B cell (primary cell): ENCODE measurements at regions not wholly inside any gene's neighbourhood (a gene's known extent, or its start where the extent isn't known, plus 50 kb on each side); places are given as distances from the start of the nearest gene placed in this dataset.

Experiments
- ATAC-seq: fragments of 200-7000 bp; cut with Tn5 transposase; one replicate; pipeline ENCODE4 v1.10.0; 2021; ENCODE audit warnings: low read depth, mild to moderate bottlenecking, moderate number of reproducible peaks, moderate library complexity
- CTCF ChIA-PET: fragments of 350-600 bp; sonication (Branson Sonifier 250); formaldehyde crosslinking; loops from one replicate; lab custom pipeline; 2021; ENCODE audit warnings: antibody characterized with exemption, inconsistent platforms; lab: Charles Lee
- POLR2A ChIA-PET: fragments of 350-600 bp; sonication (Branson Sonifier 250); formaldehyde crosslinking; loops from one replicate; lab custom pipeline; 2021; ENCODE audit warnings: antibody characterized with exemption; lab: Charles Lee
- DNase-seq: peaks from one replicate; pipeline ENCODE4 v3.0.0; 2013
- H2AFZ ChIP-seq: 2 replicates; pipeline ENCODE4 v1.6.1; 2012; ENCODE audit warnings: mild to moderate bottlenecking, low read depth, low read length; ENCODE audit not compliant: insufficient read depth, poor library complexity, severe bottlenecking
- H3K27ac ChIP-seq, 2 donors: 1 replicate in 1 of 2; 2 replicates in 1 of 2; pipeline ENCODE4 v1.5.1; 2012 to 2013; ENCODE audit warnings: low read length in 2 of 2, mild to moderate bottlenecking in 2 of 2, moderate library complexity in 1 of 2
- H3K27me3 ChIP-seq, 4 experiments: fragments of 200-600 bp in 1 of 4; sonication (generic) in 1 of 4; replicated peaks in 1 of 4; 1 replicate in 2 of 4; 2 replicates in 2 of 4; pipeline versions ENCODE4 v1.6.1 to v1.7.0; 2013 to 2016; ENCODE audit warnings: low read length in 3 of 4, mild to moderate bottlenecking in 2 of 4, mixed read lengths in 1 of 4, moderate library complexity in 1 of 4; ENCODE audit not compliant: insufficient read depth in 4 of 4, control insufficient read depth in 3 of 4; ENCODE audit errors: control extremely low read depth in 1 of 4
- H3K36me3 ChIP-seq, 2 experiments: replicated peaks in 1 of 2; 1 replicate in 1 of 2; 2 replicates in 1 of 2; pipeline versions ENCODE4 v1.6.1 to v1.7.1; 2013; ENCODE audit warnings: low read length in 1 of 2; ENCODE audit not compliant: insufficient read depth in 2 of 2, control insufficient read depth in 1 of 2; ENCODE audit errors: control extremely low read depth in 1 of 2, extremely low read depth in 1 of 2
- H3K4me1 ChIP-seq, 2 donors: fragments of 200-600 bp in 1 of 2; sonication (generic) in 1 of 2; 1 replicate in 1 of 2; 2 replicates in 1 of 2; pipeline versions ENCODE4 v1.5.1 to v1.6.1; 2013 to 2017; ENCODE audit warnings: low read length in 2 of 2; ENCODE audit not compliant: control insufficient read depth in 2 of 2, insufficient read depth in 2 of 2
- H3K4me2 ChIP-seq: replicated peaks from 2 replicates; pipeline ENCODE3; 2012; ENCODE audit warnings: mild to moderate bottlenecking, low read depth, low read length; ENCODE audit not compliant: poor library complexity, severe bottlenecking
- H3K4me3 ChIP-seq, 5 experiments: fragments of 200-600 bp in 1 of 5; sonication (generic) in 1 of 5; 1 replicate in 3 of 5; 2 replicates in 2 of 5; pipeline versions ENCODE4 v1.5.1 to v1.7.0; 2011 to 2016; ENCODE audit warnings: low read length in 4 of 5, mild to moderate bottlenecking in 4 of 5, low read depth in 2 of 5, control low read depth in 1 of 5, moderate library complexity in 1 of 5; ENCODE audit not compliant: insufficient read depth in 1 of 5; ENCODE audit errors: control extremely low read depth in 1 of 5, extremely low read depth in 1 of 5
- H3K79me2 ChIP-seq: fragments of 200-600 bp; sonication (generic); one replicate; pipeline ENCODE4 v1.6.0; 2016; ENCODE audit warnings: low read length; ENCODE audit not compliant: control insufficient read depth, insufficient read depth
- H3K9ac ChIP-seq: fragments of 200-600 bp; sonication (generic); 2 replicates; pipeline ENCODE4 v1.6.1; 2017; ENCODE audit warnings: mild to moderate bottlenecking, low read length, moderate library complexity
- H3K9me3 ChIP-seq, 3 donors: one replicate each; pipeline versions ENCODE4 v1.6.1 to v1.7.1; 2013; ENCODE audit warnings: low read length in 2 of 3; ENCODE audit not compliant: control insufficient read depth in 2 of 3, insufficient read depth in 1 of 3; ENCODE audit errors: control extremely low read depth in 1 of 3
- H4K20me1 ChIP-seq: 2 replicates; pipeline ENCODE4 v1.6.0; 2012; ENCODE audit warnings: mild to moderate bottlenecking, low read length; ENCODE audit not compliant: insufficient read depth, control insufficient read depth, poor library complexity, severe bottlenecking
- H3K27ac Mint-ChIP-seq: one replicate; pipeline ENCODE4 v1.8.0; 2021; ENCODE audit warnings: mixed read lengths
- H3K27me3 Mint-ChIP-seq: one replicate; pipeline ENCODE4 v1.8.0; 2021; ENCODE audit warnings: mixed read lengths
- H3K4me1 Mint-ChIP-seq: one replicate; pipeline ENCODE4 v1.8.0; 2021; ENCODE audit warnings: mixed read lengths
- H3K4me3 Mint-ChIP-seq: one replicate; pipeline ENCODE4 v1.8.0; 2021; ENCODE audit warnings: mixed read lengths
- H3K9me3 Mint-ChIP-seq: one replicate; pipeline ENCODE4 v1.8.0; 2022; ENCODE audit warnings: mixed read lengths; ENCODE audit not compliant: insufficient read depth
- EZH2 ChIP-seq: IDR thresholded peaks from 2 replicates; pipeline ENCODE4 v1.6.1; 2012; ENCODE audit warnings: borderline replicate concordance, low read depth, mild to moderate bottlenecking, moderate library complexity, low read length; ENCODE audit not compliant: insufficient read depth, poor library complexity, severe bottlenecking
- WGBS: methylation state at CpG from one replicate; pipeline ENCODE4 v1.1.5; 2013; ENCODE audit warnings: missing lambda C conversion rate; ENCODE audit not compliant: insufficient coverage; 5-methylcytosine and 5-hydroxymethylcytosine counted together
- intact Hi-C: fragments of 100-400 bp; cut with micrococcal nuclease; formaldehyde crosslinking; loops from one replicate; pipeline ENCODE4 v1.10.0; 2022
- TF ChIP-seq, protein P1 (sequence below): fragments of 200-600 bp; IDR thresholded peaks from one replicate; pipeline ENCODE4 v1.8.0; 2022; ENCODE audit warnings: antibody characterized with exemption, mild to moderate bottlenecking

- no CpG with 5 or more reads among the region's 4 CpGs for WGBS
- peaks cover 31% of the 10 kb centered on the region for H3K4me1 Mint-ChIP-seq
- H3K4me3 ChIP-seq = no peak overlapping the region
These were observed 376.7 kb upstream of the ARID1B start for GRCh38 chr6:156400487-156400886.

DNA sequence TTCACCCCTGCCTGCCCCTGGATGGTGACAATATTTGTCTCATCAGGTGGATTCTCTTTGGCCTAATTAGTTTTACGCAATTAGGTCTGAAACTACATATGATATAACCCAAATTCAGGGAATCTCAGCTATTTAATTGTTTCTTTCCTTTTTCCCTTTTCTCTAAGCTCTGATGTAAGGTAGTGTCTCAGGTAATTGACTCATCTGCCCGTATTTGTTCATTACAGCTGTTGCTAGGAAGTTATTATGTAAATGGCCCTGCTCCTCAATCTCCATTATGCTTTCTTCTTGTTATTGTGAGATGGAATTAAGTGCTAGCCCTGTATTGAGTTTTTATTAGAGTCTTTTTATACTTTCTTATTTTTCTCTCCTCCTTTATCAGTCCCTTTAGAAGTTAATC, 378.2 kb upstream of the ARID1B start:
- peaks cover 45% of the 10 kb centered on the region for H3K4me1 Mint-ChIP-seq
- ChIA-PET POLR2A (no interaction called here), CTCF (no interaction called here)
- DNase-seq (no peak), ATAC-seq (no peak)
- Histone ChIP-seq H3K36me3 (no peaks in the 10 kb centered on the region), H3K27ac (no peak overlapping the region), H4K20me1 (no peaks in the 10 kb centered on the region), H3K27me3 (no peaks in the 10 kb centered on the region), H3K4me2 (no peak overlapping the region), H3K79me2 (no peaks in the 10 kb centered on the region), H3K9ac (no peak overlapping the region), H3K4me3 (no peak overlapping the region), H3K4me1 (peaks cover 48 to 49% of the 10 kb centered on the region in 2 donors), H2AFZ (no peak overlapping the region), H3K9me3 (peaks cover 0 to 8% (median 1%) of the 10 kb centered on the region in 3 donors)
- peaks cover 6% of the 10 kb centered on the region for H3K27me3 Mint-ChIP-seq
- H3K9me3 Mint-ChIP-seq = peaks cover 7% of the 10 kb centered on the region
- WGBS = no CpG with 5 or more reads among the region's 2 CpGs
- no peak overlapping the region for H3K27ac Mint-ChIP-seq
- TF ChIP-seq, protein P1, sequence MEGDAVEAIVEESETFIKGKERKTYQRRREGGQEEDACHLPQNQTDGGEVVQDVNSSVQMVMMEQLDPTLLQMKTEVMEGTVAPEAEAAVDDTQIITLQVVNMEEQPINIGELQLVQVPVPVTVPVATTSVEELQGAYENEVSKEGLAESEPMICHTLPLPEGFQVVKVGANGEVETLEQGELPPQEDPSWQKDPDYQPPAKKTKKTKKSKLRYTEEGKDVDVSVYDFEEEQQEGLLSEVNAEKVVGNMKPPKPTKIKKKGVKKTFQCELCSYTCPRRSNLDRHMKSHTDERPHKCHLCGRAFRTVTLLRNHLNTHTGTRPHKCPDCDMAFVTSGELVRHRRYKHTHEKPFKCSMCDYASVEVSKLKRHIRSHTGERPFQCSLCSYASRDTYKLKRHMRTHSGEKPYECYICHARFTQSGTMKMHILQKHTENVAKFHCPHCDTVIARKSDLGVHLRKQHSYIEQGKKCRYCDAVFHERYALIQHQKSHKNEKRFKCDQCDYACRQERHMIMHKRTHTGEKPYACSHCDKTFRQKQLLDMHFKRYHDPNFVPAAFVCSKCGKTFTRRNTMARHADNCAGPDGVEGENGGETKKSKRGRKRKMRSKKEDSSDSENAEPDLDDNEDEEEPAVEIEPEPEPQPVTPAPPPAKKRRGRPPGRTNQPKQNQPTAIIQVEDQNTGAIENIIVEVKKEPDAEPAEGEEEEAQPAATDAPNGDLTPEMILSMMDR = no peak
- TF ChIP-seq EZH2 = no peak
- no peak overlapping the region for H3K4me3 Mint-ChIP-seq
- intact Hi-C loops = loop anchor here (5.0 kb wide), 2 partner anchors 122 to 383 kb away; no protein-coding TSS in a partner anchor

More at GRCh38 chr6:156400487-156400886, 376.7 kb upstream of the ARID1B start:
- Histone ChIP-seq H3K4me2 (no peak overlapping the region), H3K4me1 (peaks cover 33 to 34% of the 10 kb centered on the region in 2 donors), H3K36me3 (no peaks in the 10 kb centered on the region), H4K20me1 (no peaks in the 10 kb centered on the region), H3K27ac (no peak overlapping the region), H3K79me2 (no peaks in the 10 kb centered on the region), H3K9ac (no peak overlapping the region), H3K9me3 (peaks cover 0 to 8% (median 1%) of the 10 kb centered on the region in 3 donors), H2AFZ (no peak overlapping the region), H3K27me3 (no peaks in the 10 kb centered on the region)
- DNase-seq = no peak
- H3K4me3 Mint-ChIP-seq = no peak overlapping the region
- peaks cover 7% of the 10 kb centered on the region for H3K9me3 Mint-ChIP-seq
- TF ChIP-seq, protein P1 = no peak
- TF ChIP-seq EZH2 = no peak
- no peak overlapping the region for H3K27ac Mint-ChIP-seq
- ChIA-PET POLR2A (no interaction called here), CTCF (no interaction called here)
- intact Hi-C loops = no loop called here
- no peak for ATAC-seq
- H3K27me3 Mint-ChIP-seq = peaks cover 6% of the 10 kb centered on the region
